ENCODE measurements at regions not wholly inside any gene's neighbourhood (a gene's known extent, or its start where the extent isn't known, plus 50 kb on each side); places are given as distances from the start of the nearest gene placed in this dataset.
"Not testable (repeated sequence)": the region's sequence is repeated elsewhere in the genome, so short reads cannot be mapped to it uniquely, and the experiment has no call there.

DNA sequence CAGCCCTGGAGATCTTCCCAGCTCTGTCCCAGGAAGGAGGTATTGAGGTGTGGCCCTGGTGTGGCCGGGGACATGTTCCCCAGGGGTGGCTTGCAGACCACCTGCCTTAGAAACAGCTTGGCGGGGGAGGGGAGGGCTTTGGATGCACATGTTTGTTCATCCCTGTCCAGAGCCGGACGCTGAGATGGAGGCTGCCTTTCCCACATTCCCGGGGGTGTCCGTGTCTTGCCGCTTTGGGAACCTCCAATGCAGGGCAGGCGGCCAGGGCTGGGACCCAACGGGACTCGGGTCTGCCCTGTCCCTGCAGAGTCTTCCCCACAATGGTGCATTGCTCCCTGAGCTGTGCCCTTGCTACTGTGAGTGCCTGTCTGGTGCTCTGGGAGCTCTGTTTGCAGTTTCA lies 319.5 kb upstream of the SFSWAP start:
- Histone ChIP-seq H3K36me3 (ENCODE audit: insufficient read depth, low read length) (no peaks in the 10 kb centered on the region), H3K4me2 (ENCODE audit: low read length) (no peak overlapping the region), H3F3A (ENCODE audit: insufficient read depth, low read length, poor library complexity, severe bottlenecking) (no peaks in the 10 kb centered on the region), H4K20me1 (ENCODE audit: insufficient read depth) (no peaks in the 10 kb centered on the region), H3K79me2 (replicated peaks; ENCODE audit: insufficient read depth, low read length) (no peaks in the 10 kb centered on the region), H3K9me3 (ENCODE audit: low read length) (no peaks in the 10 kb centered on the region), H3K27me3 (ENCODE audit: insufficient read depth, low read depth, low read length) (no peaks in the 10 kb centered on the region), H2AFZ (ENCODE audit: low read depth, low read length) (no peak overlapping the region), H3K9me2 (ENCODE audit: insufficient read depth, low read length) (no peaks in the 10 kb centered on the region), H3K4me3 (ENCODE audit: low read length) (no peak overlapping the region), H3K9ac (ENCODE audit: low read length) (no peak overlapping the region), H3K27ac (ENCODE audit: low read length) (no peak overlapping the region)
- no peak for TF ChIP-seq SMC3 (conservative IDR thresholded peaks at IDR 0.05; ENCODE audit: poor library complexity)
- TF ChIP-seq, protein P1, sequence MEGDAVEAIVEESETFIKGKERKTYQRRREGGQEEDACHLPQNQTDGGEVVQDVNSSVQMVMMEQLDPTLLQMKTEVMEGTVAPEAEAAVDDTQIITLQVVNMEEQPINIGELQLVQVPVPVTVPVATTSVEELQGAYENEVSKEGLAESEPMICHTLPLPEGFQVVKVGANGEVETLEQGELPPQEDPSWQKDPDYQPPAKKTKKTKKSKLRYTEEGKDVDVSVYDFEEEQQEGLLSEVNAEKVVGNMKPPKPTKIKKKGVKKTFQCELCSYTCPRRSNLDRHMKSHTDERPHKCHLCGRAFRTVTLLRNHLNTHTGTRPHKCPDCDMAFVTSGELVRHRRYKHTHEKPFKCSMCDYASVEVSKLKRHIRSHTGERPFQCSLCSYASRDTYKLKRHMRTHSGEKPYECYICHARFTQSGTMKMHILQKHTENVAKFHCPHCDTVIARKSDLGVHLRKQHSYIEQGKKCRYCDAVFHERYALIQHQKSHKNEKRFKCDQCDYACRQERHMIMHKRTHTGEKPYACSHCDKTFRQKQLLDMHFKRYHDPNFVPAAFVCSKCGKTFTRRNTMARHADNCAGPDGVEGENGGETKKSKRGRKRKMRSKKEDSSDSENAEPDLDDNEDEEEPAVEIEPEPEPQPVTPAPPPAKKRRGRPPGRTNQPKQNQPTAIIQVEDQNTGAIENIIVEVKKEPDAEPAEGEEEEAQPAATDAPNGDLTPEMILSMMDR (IDR thresholded peaks at IDR 0.05; ENCODE audit: poor library complexity, severe bottlenecking) = no peak
- no peak for TF ChIP-seq RAD21 (conservative IDR thresholded peaks at IDR 0.05)
- TF ChIP-seq MXI1 (conservative IDR thresholded peaks at IDR 0.05; ENCODE audit: poor library complexity, severe bottlenecking) = no peak
- no peak for TF ChIP-seq REST (IDR thresholded peaks at IDR 0.05; ENCODE audit: borderline replicate concordance)
- TF ChIP-seq POLR2AphosphoS5 (IDR thresholded peaks at IDR 0.05) = no peak

GRCh38 chr12:131394752-131395151 lies 316.1 kb upstream of the SFSWAP start:
- H3K4me3 ChIP-seq (ENCODE audit: low read length); H4K20me1 ChIP-seq (ENCODE audit: insufficient read depth); H3K27me3 ChIP-seq (ENCODE audit: insufficient read depth, low read depth, low read length); H3K4me2 ChIP-seq (ENCODE audit: low read length); H3K9me3 ChIP-seq (ENCODE audit: low read length); H3K79me2 ChIP-seq (replicated peaks; ENCODE audit: insufficient read depth, low read length); H3K9me2 ChIP-seq (ENCODE audit: insufficient read depth, low read length); H3K36me3 ChIP-seq (ENCODE audit: insufficient read depth, low read length); H2AFZ ChIP-seq (ENCODE audit: low read depth, low read length); H3K27ac ChIP-seq (ENCODE audit: low read length); H3K9ac ChIP-seq (ENCODE audit: low read length); H3F3A ChIP-seq (ENCODE audit: insufficient read depth, low read length, poor library complexity, severe bottlenecking): not testable (repeated sequence)

DNA sequence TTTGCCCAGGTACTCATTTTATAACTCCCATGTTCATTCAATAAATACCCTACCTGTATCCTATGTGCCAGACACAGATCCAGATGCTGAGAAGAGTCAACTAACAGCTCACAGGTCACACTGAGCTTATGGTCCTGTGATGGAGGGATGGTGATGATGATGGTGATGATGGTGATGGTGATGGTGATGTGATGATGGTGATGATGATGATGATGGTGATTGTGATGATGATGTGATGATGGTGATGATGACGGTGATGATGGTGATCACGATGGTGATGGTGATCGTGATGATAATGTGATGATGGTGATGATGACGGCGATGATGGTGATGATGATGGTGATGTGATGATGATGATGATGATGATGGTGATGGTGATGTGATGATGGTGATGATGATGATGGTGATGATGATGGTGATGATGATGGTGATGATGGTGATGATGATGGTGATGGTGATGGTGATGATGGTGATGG lies 315.6 kb upstream of the SFSWAP start:
- H3K9me3 ChIP-seq (ENCODE audit: low read length); H2AFZ ChIP-seq (ENCODE audit: low read depth, low read length); H3K4me3 ChIP-seq (ENCODE audit: low read length); H3K4me2 ChIP-seq (ENCODE audit: low read length); H3K27ac ChIP-seq (ENCODE audit: low read length); H3K36me3 ChIP-seq (ENCODE audit: insufficient read depth, low read length); H3K9ac ChIP-seq (ENCODE audit: low read length); H3F3A ChIP-seq (ENCODE audit: insufficient read depth, low read length, poor library complexity, severe bottlenecking); H4K20me1 ChIP-seq (ENCODE audit: insufficient read depth); H3K79me2 ChIP-seq (replicated peaks; ENCODE audit: insufficient read depth, low read length); H3K9me2 ChIP-seq (ENCODE audit: insufficient read depth, low read length); H3K27me3 ChIP-seq (ENCODE audit: insufficient read depth, low read depth, low read length): not testable (repeated sequence)

Measured in neural cell (in vitro differentiated cells).